GM21367 (cell line): ENCODE measurements at regions not wholly inside any gene's neighbourhood (a gene's known extent, or its start where the extent isn't known, plus 50 kb on each side); places are given as distances from the start of the nearest gene placed in this dataset.
"Not testable (repeated sequence)": the region's sequence is repeated elsewhere in the genome, so short reads cannot be mapped to it uniquely, and the experiment has no call there.

Experiments
- ATAC-seq: cut with Tn5 transposase; IDR thresholded peaks from one replicate; pipeline ENCODE4 v1.9.1; 2021; ENCODE audit not compliant: unreplicated experiment

DNA sequence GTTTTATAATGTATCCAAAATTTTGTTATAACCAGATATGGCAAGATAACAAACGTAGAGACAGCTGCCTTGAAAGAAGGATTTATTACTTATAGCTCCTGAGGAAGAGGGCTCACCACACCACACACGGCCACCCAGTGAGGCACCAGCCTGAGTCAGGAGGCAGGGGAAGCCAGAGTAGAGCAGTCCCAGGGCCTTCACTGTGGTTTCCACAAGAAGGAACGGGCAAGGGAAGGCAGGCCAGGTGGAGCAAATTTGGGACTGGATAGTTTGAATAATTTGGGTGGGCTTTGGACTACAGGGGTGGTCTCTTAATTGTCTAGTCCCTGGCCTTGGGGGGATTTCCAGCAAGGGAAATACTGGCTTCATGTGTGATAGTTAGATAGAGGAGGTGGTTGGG is 72.5 kb downstream of the RRAGC start:
- no peak for ATAC-seq

DNA sequence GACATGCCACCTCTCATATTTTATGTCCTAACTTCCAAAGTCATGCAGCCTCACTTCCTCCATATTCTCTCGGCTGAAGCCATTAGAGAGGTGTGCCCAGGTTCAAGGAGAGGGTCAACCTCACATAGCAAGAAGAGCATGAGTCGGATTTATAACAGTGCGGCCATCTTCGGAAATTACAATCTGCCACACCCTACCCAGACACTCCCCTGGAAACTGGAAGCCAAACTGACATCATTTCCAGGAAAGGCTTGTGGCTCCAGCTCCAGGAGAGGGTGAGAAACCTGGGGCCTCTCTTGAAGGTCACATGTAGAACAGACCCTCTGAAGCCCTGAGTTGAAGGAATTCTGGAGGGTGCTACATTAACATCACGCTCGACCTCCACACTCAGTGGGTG is 73.5 kb downstream of the RRAGC start:
- no peak for ATAC-seq

- no peak for ATAC-seq
Measured at GRCh38 chr1:38785285-38786039, 74.1 kb downstream of the RRAGC start.

DNA sequence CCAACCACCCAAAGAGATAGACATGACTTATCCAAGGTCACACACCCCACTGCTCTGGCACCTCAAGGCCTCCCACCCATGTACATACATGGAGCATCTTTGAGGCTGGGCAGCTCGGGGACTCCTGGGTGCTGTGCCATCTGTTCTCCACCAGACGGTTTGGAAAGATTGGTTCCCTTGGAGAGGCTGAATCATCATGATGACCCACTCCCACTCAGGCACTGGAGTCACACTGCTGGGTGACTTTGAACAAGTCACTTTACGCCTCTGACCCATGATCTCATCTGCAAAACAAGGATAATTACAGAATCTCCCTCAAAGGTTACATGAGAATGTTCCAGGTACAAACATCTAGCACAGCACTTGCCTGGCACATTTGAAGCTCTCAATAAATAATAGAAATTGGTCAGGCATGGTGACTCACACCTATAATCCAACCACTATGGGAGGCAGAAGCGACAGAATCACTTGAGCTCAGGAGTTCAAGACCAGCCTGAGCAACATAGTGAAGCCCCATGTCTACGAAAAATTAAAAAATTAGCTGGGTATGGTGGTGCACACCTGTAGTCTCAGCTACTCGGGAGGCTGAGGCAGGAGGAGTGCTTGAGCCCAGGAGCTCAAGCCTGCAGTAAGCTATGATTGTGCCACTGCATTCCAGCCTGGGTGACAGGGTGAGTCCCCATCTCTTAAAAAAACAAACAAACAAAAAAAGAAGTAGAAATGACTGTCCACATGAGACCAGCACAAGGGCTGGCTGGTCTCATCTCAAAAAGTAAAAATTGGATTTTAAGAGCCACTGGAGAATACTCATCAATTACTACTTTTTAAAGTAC is 74.9 kb downstream of the RRAGC start:
- ATAC-seq = no peak

GRCh38 chr1:38783640-38784229 is 75.8 kb downstream of the RRAGC start:
- no peak for ATAC-seq

GRCh38 chr1:38781872-38782617 is 77.5 kb downstream of the RRAGC start:
- ATAC-seq = no peak

DNA sequence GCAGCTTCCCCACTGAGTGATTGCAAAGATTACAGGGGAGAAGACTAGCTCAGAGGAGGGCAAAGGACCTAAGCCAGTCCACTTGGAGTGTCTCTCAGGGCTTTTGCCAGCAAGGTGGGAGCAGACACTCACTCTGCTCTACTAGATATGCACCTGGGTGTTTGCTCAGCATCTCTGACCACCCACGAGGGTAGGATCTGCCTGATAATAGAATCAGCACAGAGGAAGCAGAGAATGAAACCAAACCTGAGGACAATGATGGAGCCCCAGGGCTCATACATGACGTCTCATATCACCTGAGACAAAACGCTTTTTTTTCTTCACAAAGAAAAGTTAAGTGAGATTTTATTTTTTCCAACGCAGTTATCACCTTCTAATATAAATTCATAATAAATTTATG is 79.4 kb downstream of the RRAGC start:
- ATAC-seq = no peak

GRCh38 chr1:38779491-38779890 is 80.1 kb downstream of the RRAGC start:
- ATAC-seq = no peak

DNA sequence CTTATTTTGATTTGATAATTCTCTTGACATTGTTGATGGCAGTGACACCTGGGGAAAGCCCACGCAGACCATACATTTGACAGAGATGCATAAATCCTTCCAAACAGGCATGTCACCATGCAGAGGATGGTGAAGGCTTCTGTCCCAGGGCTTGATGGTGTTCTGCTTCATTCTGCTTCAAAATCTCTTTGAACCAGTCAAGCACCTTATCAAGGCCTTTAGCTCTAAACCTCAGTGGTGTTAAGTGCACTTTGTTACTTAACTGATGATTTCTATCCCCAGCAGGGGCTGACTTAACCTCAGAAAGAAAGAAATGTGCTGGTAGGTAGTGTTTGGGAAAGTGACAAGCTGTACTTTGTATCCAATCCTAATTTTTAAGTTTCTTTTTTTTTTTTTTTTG is 81.1 kb downstream of the RRAGC start:
- ATAC-seq = no peak

- ATAC-seq = no peak
Measured at GRCh38 chr1:38778051-38778450, 81.5 kb downstream of the RRAGC start.

DNA sequence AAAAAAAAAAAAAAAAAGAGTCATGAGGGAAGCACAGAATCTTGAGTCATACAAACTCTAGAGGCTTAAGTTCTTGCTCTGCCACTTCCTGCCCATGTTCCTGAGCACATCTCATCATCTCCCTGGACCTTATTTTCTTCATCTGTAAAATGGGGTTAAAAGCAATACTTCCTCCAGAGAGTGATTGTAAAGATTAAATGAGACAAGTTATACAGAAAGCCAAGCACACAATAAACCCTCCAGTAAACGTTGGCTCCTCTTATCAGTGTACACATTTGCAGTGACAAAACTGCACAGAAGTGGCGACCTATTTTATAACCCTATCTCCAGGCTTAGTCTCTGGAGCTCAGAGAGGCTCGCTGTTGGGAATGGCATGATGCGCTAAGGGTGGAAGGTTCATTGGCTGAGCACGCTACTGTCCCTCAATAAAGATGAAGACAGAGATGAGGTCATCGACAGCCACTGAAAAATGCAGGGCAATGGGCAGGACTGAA is 82.1 kb downstream of the RRAGC start:
- ATAC-seq = no peak

DNA sequence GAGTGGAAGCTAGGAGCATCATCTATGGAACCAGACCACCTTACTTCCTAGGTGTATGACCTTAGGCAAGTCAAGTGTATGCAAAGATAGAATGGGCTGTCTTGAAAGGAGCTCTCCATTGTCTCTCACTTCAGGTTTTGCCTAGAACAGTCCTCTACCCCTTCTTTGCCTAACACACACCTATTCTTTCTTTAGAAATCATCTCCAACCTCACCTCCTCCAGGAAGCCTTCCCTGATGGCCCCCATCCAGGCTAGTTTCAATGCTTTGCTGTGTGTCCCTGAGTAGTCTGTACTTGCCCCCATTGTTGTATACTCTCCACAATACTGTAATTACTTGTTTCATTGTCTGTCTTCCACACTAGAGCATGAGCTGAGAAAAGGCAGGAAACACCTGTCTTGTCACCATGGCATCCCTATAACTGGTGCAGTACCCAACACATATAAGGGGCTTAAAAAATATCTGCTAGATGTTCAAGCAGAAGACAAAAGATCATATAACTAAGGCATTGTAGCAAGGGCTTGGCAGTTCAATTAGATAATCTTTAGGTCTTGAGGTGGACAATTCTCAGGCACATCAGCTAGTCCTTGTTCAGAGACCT is 83.0 kb downstream of the RRAGC start:
- no peak for ATAC-seq

DNA sequence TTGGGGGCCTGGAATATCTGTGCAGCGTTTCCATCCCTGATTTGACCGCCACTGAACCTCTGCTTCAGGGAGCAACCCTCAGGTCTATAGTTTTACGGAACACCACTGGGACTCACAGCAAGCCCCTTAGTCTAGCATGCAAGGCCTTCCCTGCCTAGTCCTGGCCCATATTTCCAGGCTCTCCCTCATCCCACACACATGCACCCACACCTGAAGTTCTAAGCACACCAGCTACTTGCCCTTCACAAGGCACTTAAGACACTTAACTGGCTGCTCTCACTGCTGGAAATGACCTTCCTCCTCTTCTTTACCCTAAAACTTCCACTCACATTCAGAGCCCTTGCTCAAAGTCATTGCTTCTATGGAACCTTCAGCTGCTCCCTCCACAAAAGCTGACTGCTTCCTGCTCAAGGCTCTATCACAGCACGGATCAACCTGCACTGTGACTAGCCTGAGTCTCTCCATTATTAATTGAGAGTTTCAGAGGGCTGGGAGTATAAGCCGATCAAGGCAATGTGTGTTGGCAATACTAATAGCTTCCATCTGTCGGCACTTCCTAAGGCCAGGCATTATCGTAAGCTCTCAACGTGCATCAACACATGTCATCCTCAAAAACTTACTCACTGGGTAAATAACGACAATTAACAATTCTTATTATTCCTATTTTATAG is 84.3 kb downstream of the RRAGC start:
- ATAC-seq = no peak

DNA sequence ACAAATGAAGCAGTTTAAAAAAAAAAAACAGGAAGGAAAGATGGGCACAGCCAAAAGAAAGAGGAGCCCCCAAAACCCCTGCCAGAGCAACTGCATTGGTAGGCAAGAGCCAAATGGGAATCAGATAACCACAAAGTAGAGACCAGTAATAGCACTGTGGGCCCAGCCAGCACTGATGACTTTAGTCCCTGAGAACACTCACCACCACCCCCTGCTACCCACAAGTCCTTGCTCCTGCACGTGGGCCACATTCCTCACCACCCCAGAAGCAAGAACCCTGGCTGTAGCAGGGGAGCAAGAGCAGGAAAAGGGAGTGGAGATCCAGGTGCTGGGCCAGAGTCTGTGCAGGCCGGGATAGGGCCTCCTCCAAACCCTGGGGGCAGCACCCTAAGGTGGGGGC is 86.1 kb downstream of the RRAGC start:
- no peak for ATAC-seq

- ATAC-seq = no peak
Measured at GRCh38 chr1:38772953-38773352, 86.6 kb downstream of the RRAGC start.

GRCh38 chr1:38772026-38772425 is 87.5 kb downstream of the RRAGC start:
- ATAC-seq = no peak

DNA sequence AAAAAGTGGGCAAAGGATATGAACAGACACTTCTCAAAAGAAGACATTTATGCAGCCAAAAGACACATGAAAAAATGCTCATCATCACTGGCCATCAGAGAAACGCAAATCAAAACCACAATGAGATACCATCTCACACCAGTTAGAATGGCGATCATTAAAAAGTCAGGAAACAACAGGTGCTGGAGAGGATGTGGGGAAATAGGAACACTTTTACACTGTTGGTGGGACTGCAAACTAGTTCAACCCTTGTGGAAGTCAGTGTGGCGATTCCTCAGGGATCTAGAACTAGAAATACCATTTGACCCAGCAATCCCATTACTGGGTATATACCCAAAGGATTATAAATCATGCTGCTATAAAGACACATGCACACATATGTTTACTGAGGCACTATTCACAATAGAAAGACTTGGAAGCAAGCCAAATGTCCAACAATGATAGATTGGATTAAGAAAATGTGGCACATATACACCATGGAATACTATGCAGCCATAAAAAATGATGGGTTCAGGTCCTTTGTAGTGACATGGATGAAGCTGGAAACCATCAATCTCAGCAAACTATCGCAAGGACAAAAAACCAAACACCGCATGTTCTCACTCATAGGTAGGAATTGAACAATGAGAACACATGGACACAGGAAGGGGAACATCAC is 88.9 kb downstream of the RRAGC start:
- ATAC-seq = not testable (repeated sequence)

GRCh38 chr1:38766125-38766524 is 93.4 kb downstream of the RRAGC start:
- ATAC-seq = no peak

DNA sequence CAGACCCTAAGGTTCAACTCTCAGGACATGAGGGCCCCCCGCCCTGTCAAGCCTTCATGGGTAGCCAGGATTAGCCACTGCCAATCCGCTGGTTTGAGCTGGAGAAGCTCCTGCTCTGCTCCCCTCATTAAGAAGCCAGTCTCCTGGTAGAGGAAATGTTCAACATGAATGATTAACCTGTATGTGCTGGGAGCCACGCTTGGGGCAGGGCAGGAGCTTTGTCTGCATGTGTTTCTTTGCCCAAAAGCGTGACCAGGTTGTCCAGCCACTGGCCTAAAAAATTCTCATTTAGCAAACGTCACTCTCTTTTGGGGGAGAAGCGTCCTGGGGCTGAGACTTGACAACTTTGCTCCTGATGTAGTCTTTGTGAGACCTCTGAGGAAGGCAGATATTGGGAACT is 96.5 kb downstream of the RRAGC start:
- ATAC-seq = no peak

- ATAC-seq = no peak
Measured at GRCh38 chr1:38760562-38760961, 99.0 kb downstream of the RRAGC start.
